HG03095 (cell line): ENCODE measurements at regions not wholly inside any gene's neighbourhood (a gene's known extent, or its start where the extent isn't known, plus 50 kb on each side); places are given as distances from the start of the nearest gene placed in this dataset.

Experiments used
- ATAC-seq: cut with Tn5 transposase; IDR thresholded peaks from one replicate; pipeline ENCODE4 v1.9.1; 2021; ENCODE audit warnings: moderate library complexity; ENCODE audit not compliant: unreplicated experiment

GRCh38 chr16:86327321-86327720 is 183.0 kb upstream of the FOXF1 start:
- ATAC-seq = no peak

GRCh38 chr16:86330906-86331305 is 179.4 kb upstream of the FOXF1 start:
- ATAC-seq = no peak

- no peak for ATAC-seq
These were observed 176.2 kb upstream of the FOXF1 start for GRCh38 chr16:86334079-86334635.

GRCh38 chr16:86335266-86336172 is 174.8 kb upstream of the FOXF1 start:
- ATAC-seq = no peak

- no peak for ATAC-seq
These were observed 173.2 kb upstream of the FOXF1 start for GRCh38 chr16:86337138-86337537.

GRCh38 chr16:86337581-86338402 is 172.5 kb upstream of the FOXF1 start:
- ATAC-seq = no peak

GRCh38 chr16:86338403-86339115 is 171.8 kb upstream of the FOXF1 start:
- no peak for ATAC-seq

GRCh38 chr16:86342161-86342834 is 168.0 kb upstream of the FOXF1 start:
- ATAC-seq = no peak

GRCh38 chr16:86343027-86343795 is 167.1 kb upstream of the FOXF1 start:
- no peak for ATAC-seq

GRCh38 chr16:86343796-86344585 is 166.3 kb upstream of the FOXF1 start:
- ATAC-seq = no peak

- no peak for ATAC-seq
These were observed 165.8 kb upstream of the FOXF1 start for GRCh38 chr16:86344586-86344871.

GRCh38 chr16:86344881-86345280 is 165.4 kb upstream of the FOXF1 start:
- ATAC-seq = no peak

- no peak for ATAC-seq
These were observed 164.8 kb upstream of the FOXF1 start for GRCh38 chr16:86345516-86345915.

GRCh38 chr16:86346034-86346433 is 164.3 kb upstream of the FOXF1 start:
- no peak for ATAC-seq

GRCh38 chr16:86347090-86347489 is 163.2 kb upstream of the FOXF1 start:
- no peak for ATAC-seq

GRCh38 chr16:86347916-86348555 is 162.3 kb upstream of the FOXF1 start:
- no peak for ATAC-seq

- ATAC-seq = no peak
These were observed 160.9 kb upstream of the FOXF1 start for GRCh38 chr16:86349338-86349900.

- no peak for ATAC-seq
These were observed 160.0 kb upstream of the FOXF1 start for GRCh38 chr16:86350289-86350688.
